Esophagus muscularis mucosa (tissue), 4 donors: ENCODE measurements at regions not wholly inside any gene's neighbourhood (a gene's known extent, or its start where the extent isn't known, plus 50 kb on each side); places are given as distances from the start of the nearest gene placed in this dataset.

Experiments used
- EP300 ChIP-seq: sonication (generic); formaldehyde crosslinking; IDR thresholded peaks from one replicate; pipeline ENCODE4 v1.6.1; 2017; ENCODE audit warnings: antibody characterized with exemption
- POLR2A ChIP-seq: fragments of 450-650 bp; IDR thresholded peaks from one replicate; pipeline ENCODE4 v1.6.1; 2017; ENCODE audit warnings: antibody characterized with exemption, moderate library complexity, mild to moderate bottlenecking, low read depth
- POLR2AphosphoS5 ChIP-seq, 2 donors: sonication (generic); formaldehyde crosslinking; IDR thresholded peaks; one replicate each; pipeline ENCODE4 v1.6.1; 2017; ENCODE audit warnings: antibody characterized with exemption in 2 of 2
- TF ChIP-seq, protein P1 (sequence below), 3 experiments: fragments of 200-600 bp in 2 of 3; fragments of 450-650 bp in 1 of 3; sonication (generic) in 2 of 3; IDR thresholded peaks; one replicate each; pipeline ENCODE4 v1.5.1; 2017 to 2019; ENCODE audit warnings: antibody characterized with exemption in 3 of 3, mild to moderate bottlenecking in 2 of 3, moderate library complexity in 1 of 3

DNA sequence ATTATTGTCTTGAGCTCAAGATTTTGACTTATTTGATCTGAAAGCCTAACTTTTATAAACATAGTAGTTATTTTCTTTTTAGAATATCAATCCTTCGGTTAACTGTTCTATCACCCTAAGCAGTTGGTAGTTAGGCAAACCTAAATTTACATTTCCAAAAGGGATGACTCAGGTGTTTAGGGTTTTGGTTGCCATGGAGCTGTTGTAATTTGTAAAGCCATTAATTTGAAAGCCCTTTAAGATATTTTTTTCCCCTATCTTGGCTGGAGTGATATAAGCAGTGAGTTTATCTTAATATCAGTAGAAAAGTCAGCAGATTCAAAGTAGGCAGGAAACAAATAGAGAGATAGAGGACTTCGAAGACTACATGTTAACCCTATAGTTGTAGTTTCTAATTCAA, 1472.6 kb upstream of the CELF2 start:
- TF ChIP-seq POLR2A (no peak), POLR2AphosphoS5 (IDR thresholded peaks at IDR 0.05) (no peak), EP300 (no peak)
- TF ChIP-seq, protein P1, sequence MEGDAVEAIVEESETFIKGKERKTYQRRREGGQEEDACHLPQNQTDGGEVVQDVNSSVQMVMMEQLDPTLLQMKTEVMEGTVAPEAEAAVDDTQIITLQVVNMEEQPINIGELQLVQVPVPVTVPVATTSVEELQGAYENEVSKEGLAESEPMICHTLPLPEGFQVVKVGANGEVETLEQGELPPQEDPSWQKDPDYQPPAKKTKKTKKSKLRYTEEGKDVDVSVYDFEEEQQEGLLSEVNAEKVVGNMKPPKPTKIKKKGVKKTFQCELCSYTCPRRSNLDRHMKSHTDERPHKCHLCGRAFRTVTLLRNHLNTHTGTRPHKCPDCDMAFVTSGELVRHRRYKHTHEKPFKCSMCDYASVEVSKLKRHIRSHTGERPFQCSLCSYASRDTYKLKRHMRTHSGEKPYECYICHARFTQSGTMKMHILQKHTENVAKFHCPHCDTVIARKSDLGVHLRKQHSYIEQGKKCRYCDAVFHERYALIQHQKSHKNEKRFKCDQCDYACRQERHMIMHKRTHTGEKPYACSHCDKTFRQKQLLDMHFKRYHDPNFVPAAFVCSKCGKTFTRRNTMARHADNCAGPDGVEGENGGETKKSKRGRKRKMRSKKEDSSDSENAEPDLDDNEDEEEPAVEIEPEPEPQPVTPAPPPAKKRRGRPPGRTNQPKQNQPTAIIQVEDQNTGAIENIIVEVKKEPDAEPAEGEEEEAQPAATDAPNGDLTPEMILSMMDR (IDR thresholded peaks at IDR 0.05): no peak
